IMR-90 (cell line): ENCODE measurements at regions not wholly inside any gene's neighbourhood (a gene's known extent, or its start where the extent isn't known, plus 50 kb on each side); places are given as distances from the start of the nearest gene placed in this dataset.

Source experiments
- BHLHE40 ChIP-seq: fragments of 150-350 bp; IDR thresholded peaks from 2 replicates; pipeline ENCODE4 v1.6.1; 2016; ENCODE audit warnings: mild to moderate bottlenecking, low read depth, low read length
- CEBPB ChIP-seq: IDR thresholded peaks from 2 replicates; pipeline ENCODE4 v1.6.1; 2012; ENCODE audit warnings: low read depth, low read length, improper control_type of control experiment
- CHD1 ChIP-seq: IDR thresholded peaks from 2 replicates; pipeline ENCODE4 v1.6.1; 2012; ENCODE audit warnings: low read depth, low read length, improper control_type of control experiment
- NFE2L2 ChIP-seq: fragments of 150-350 bp; IDR thresholded peaks from 2 replicates; pipeline ENCODE4 v1.6.1; 2016; ENCODE audit warnings: low read depth, mild to moderate bottlenecking, low read length
- POLR2A ChIP-seq: IDR thresholded peaks from 2 replicates; pipeline ENCODE4 v1.6.1; 2012; ENCODE audit warnings: mild to moderate bottlenecking, low read depth, low read length
- RCOR1 ChIP-seq: IDR thresholded peaks from 2 replicates; pipeline ENCODE4 v1.6.1; 2012; ENCODE audit warnings: mild to moderate bottlenecking, low read length, improper control_type of control experiment; ENCODE audit not compliant: insufficient replicate concordance
- RFX5 ChIP-seq: IDR thresholded peaks from 2 replicates; pipeline ENCODE4 v1.8.0; 2012; ENCODE audit warnings: low read depth, mild to moderate bottlenecking, low read length, moderate library complexity
- TF ChIP-seq, protein P1 (sequence below): conservative IDR thresholded peaks from 2 replicates; pipeline ENCODE4 v1.5.1; 2012; ENCODE audit warnings: mild to moderate bottlenecking, low read depth, low read length, improper control_type of control experiment
- TF ChIP-seq, protein P2 (sequence below): fragments of 150-350 bp; IDR thresholded peaks from 2 replicates; pipeline ENCODE4 v1.6.1; 2017; ENCODE audit warnings: mild to moderate bottlenecking, antibody characterized with exemption, low read length, low read depth

DNA sequence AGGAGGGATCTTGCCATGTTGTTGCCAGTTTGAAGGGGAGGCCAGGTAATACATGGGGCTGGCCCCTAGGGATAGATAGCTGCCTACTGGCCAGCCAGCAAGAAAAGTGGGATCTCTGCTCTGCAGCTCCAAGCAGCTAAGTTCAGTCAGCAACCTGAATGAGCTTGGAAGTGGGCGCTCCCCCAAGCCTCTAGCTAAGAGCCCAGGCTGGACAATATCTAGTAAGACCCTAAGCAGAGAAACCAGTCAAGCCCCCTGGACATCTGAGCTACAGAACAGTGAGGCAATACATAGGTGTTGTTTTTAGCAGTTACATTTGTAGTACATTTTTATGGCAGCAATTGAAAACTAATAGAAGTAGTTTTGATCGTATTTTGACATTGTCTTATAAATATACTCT is 409.8 kb upstream of the SMIM21 start:
- no peak for TF ChIP-seq RCOR1
- TF ChIP-seq, protein P1, sequence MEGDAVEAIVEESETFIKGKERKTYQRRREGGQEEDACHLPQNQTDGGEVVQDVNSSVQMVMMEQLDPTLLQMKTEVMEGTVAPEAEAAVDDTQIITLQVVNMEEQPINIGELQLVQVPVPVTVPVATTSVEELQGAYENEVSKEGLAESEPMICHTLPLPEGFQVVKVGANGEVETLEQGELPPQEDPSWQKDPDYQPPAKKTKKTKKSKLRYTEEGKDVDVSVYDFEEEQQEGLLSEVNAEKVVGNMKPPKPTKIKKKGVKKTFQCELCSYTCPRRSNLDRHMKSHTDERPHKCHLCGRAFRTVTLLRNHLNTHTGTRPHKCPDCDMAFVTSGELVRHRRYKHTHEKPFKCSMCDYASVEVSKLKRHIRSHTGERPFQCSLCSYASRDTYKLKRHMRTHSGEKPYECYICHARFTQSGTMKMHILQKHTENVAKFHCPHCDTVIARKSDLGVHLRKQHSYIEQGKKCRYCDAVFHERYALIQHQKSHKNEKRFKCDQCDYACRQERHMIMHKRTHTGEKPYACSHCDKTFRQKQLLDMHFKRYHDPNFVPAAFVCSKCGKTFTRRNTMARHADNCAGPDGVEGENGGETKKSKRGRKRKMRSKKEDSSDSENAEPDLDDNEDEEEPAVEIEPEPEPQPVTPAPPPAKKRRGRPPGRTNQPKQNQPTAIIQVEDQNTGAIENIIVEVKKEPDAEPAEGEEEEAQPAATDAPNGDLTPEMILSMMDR: no peak
- TF ChIP-seq RFX5: no peak
- TF ChIP-seq POLR2A: no peak
- no peak for TF ChIP-seq CHD1
- TF ChIP-seq BHLHE40: no peak
- no peak for TF ChIP-seq NFE2L2
- TF ChIP-seq, protein P2, sequence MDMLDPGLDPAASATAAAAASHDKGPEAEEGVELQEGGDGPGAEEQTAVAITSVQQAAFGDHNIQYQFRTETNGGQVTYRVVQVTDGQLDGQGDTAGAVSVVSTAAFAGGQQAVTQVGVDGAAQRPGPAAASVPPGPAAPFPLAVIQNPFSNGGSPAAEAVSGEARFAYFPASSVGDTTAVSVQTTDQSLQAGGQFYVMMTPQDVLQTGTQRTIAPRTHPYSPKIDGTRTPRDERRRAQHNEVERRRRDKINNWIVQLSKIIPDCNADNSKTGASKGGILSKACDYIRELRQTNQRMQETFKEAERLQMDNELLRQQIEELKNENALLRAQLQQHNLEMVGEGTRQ: no peak
- no peak for TF ChIP-seq CEBPB
